ENCODE measurements at regions not wholly inside any gene's neighbourhood (a gene's known extent, or its start where the extent isn't known, plus 50 kb on each side); places are given as distances from the start of the nearest gene placed in this dataset.
"Not testable (repeated sequence)": the region's sequence is repeated elsewhere in the genome, so short reads cannot be mapped to it uniquely, and the experiment has no call there.

- no peak overlapping the region for H3K4me3 ChIP-seq (IDR thresholded peaks at IDR 0.05; ENCODE audit: insufficient read depth, low read depth, low read length)
- no peaks in the 10 kb centered on the region for H3K27me3 ChIP-seq (ENCODE audit: insufficient read depth, low read depth)
- no peak for TF ChIP-seq CTCF (conservative IDR thresholded peaks at IDR 0.05; ENCODE audit: low read depth, low read length)
- no peaks in the 10 kb centered on the region for H3K79me2 ChIP-seq (ENCODE audit: insufficient read depth, low read depth)
- no peak overlapping the region for H2AFZ ChIP-seq (ENCODE audit: low read depth)
- no peaks in the 10 kb centered on the region for H3K36me3 ChIP-seq (ENCODE audit: insufficient read depth)
- no peak overlapping the region for H3K9ac ChIP-seq
- H3K27ac ChIP-seq, result no peak overlapping the region
- no peak overlapping the region for H3K4me2 ChIP-seq
- H4K20me1 ChIP-seq (ENCODE audit: insufficient read depth), result no peaks in the 10 kb centered on the region
- no peaks in the 10 kb centered on the region for H3K4me1 ChIP-seq (ENCODE audit: low read depth, poor library complexity, severe bottlenecking)
These were observed 92.3 kb upstream of the CD44 start for GRCh38 chr11:35046681-35047080.

GRCh38 chr11:35047179-35047578, 91.8 kb upstream of the CD44 start:
- Histone ChIP-seq H3K27me3 (ENCODE audit: insufficient read depth, low read depth) (no peaks in the 10 kb centered on the region), H3K4me3 (IDR thresholded peaks at IDR 0.05; ENCODE audit: insufficient read depth, low read depth, low read length) (no peak overlapping the region), H2AFZ (ENCODE audit: low read depth) (no peak overlapping the region), H3K27ac (no peak overlapping the region), H3K4me2 (no peak overlapping the region), H3K9ac (no peak overlapping the region), H4K20me1 (ENCODE audit: insufficient read depth) (no peaks in the 10 kb centered on the region), H3K4me1 (ENCODE audit: low read depth, poor library complexity, severe bottlenecking) (no peaks in the 10 kb centered on the region), H3K79me2 (ENCODE audit: insufficient read depth, low read depth) (no peaks in the 10 kb centered on the region), H3K36me3 (ENCODE audit: insufficient read depth) (no peaks in the 10 kb centered on the region)
- no peak for TF ChIP-seq CTCF (conservative IDR thresholded peaks at IDR 0.05; ENCODE audit: low read depth, low read length)

- Histone ChIP-seq H3K4me2 (no peak overlapping the region), H3K9ac (no peak overlapping the region), H2AFZ (ENCODE audit: low read depth) (no peak overlapping the region), H3K27me3 (ENCODE audit: insufficient read depth, low read depth) (no peaks in the 10 kb centered on the region; the same call in 1 of the 2 replicates), H3K4me1 (ENCODE audit: low read depth, poor library complexity, severe bottlenecking) (no peaks in the 10 kb centered on the region), H4K20me1 (ENCODE audit: insufficient read depth) (no peaks in the 10 kb centered on the region), H3K27ac (no peak overlapping the region), H3K79me2 (ENCODE audit: insufficient read depth, low read depth) (no peaks in the 10 kb centered on the region), H3K4me3 (IDR thresholded peaks at IDR 0.05; ENCODE audit: insufficient read depth, low read depth, low read length) (no peak overlapping the region), H3K36me3 (ENCODE audit: insufficient read depth) (no peaks in the 10 kb centered on the region)
- TF ChIP-seq CTCF (conservative IDR thresholded peaks at IDR 0.05; ENCODE audit: low read depth, low read length), result no peak
These were observed 91.2 kb upstream of the CD44 start for GRCh38 chr11:35047769-35048168.

- H2AFZ ChIP-seq (ENCODE audit: low read depth); H3K9ac ChIP-seq; H3K36me3 ChIP-seq (ENCODE audit: insufficient read depth); H3K4me1 ChIP-seq (ENCODE audit: low read depth, poor library complexity, severe bottlenecking); H3K4me3 ChIP-seq (IDR thresholded peaks at IDR 0.05; ENCODE audit: insufficient read depth, low read depth, low read length); H3K4me2 ChIP-seq; H3K27ac ChIP-seq; H3K79me2 ChIP-seq (ENCODE audit: insufficient read depth, low read depth); H4K20me1 ChIP-seq (ENCODE audit: insufficient read depth); H3K27me3 ChIP-seq (ENCODE audit: insufficient read depth, low read depth): not testable (repeated sequence)
These were observed 90.6 kb upstream of the CD44 start for GRCh38 chr11:35048346-35048745.

GRCh38 chr11:35049859-35050531, 89.0 kb upstream of the CD44 start:
- H3K4me3 ChIP-seq (IDR thresholded peaks at IDR 0.05; ENCODE audit: insufficient read depth, low read depth, low read length), result no peak overlapping the region
- H3K36me3 ChIP-seq (ENCODE audit: insufficient read depth), result no peaks in the 10 kb centered on the region
- H3K27ac ChIP-seq, result no peak overlapping the region
- TF ChIP-seq CTCF (conservative IDR thresholded peaks at IDR 0.05; ENCODE audit: low read depth, low read length), result no peak
- no peaks in the 10 kb centered on the region for H3K79me2 ChIP-seq (ENCODE audit: insufficient read depth, low read depth)
- H2AFZ ChIP-seq (ENCODE audit: low read depth), result no peak overlapping the region
- H3K9ac ChIP-seq, result no peak overlapping the region
- H3K4me1 ChIP-seq (ENCODE audit: low read depth, poor library complexity, severe bottlenecking), result no peaks in the 10 kb centered on the region
- H3K27me3 ChIP-seq (ENCODE audit: insufficient read depth, low read depth), result no peaks in the 10 kb centered on the region; the same call in 1 of the 2 replicates
- H3K4me2 ChIP-seq, result no peak overlapping the region
- H4K20me1 ChIP-seq (ENCODE audit: insufficient read depth), result no peaks in the 10 kb centered on the region
